ENCODE measurements at regions not wholly inside any gene's neighbourhood (a gene's known extent, or its start where the extent isn't known, plus 50 kb on each side); places are given as distances from the start of the nearest gene placed in this dataset.

DNA sequence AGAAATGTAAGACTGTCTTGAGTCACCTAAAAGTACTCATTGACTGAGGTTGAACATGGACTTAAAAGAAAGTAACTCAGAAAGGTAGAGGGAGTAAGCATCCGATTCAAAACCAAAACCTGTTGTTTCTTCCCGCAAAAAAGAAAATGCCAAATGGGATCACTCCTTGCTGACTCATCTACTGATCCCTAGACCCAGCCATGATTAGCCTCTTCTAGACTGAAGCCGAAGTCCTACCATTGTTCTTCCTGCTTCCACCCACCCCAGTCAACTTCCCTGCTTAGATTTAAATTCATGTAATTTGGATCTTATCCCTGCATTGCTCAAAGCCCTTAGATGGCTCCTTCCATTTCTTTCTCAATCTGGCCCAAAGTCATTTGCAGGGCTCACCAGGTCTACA lies 760.5 kb upstream of the SOX9 start:
- H3K27ac ChIP-seq (ENCODE audit: low read length), result no peak overlapping the region
- H3K9me3 ChIP-seq (ENCODE audit: low read length), result no peaks in the 10 kb centered on the region
- no peak overlapping the region for H2AFZ ChIP-seq (ENCODE audit: low read length)
- TF ChIP-seq, protein P1, sequence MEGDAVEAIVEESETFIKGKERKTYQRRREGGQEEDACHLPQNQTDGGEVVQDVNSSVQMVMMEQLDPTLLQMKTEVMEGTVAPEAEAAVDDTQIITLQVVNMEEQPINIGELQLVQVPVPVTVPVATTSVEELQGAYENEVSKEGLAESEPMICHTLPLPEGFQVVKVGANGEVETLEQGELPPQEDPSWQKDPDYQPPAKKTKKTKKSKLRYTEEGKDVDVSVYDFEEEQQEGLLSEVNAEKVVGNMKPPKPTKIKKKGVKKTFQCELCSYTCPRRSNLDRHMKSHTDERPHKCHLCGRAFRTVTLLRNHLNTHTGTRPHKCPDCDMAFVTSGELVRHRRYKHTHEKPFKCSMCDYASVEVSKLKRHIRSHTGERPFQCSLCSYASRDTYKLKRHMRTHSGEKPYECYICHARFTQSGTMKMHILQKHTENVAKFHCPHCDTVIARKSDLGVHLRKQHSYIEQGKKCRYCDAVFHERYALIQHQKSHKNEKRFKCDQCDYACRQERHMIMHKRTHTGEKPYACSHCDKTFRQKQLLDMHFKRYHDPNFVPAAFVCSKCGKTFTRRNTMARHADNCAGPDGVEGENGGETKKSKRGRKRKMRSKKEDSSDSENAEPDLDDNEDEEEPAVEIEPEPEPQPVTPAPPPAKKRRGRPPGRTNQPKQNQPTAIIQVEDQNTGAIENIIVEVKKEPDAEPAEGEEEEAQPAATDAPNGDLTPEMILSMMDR (conservative IDR thresholded peaks at IDR 0.05; ENCODE audit: low read depth, low read length), result no peak
- TF ChIP-seq EZH2 (IDR thresholded peaks at IDR 0.05; ENCODE audit: low read length, unreplicated experiment), result no peak
- TF ChIP-seq EZH2phosphoT487 (IDR thresholded peaks at IDR 0.05; ENCODE audit: borderline replicate concordance, low read length), result no peak
- no TSS peak for BruUV-seq (replicated peaks)
- POLR2A ChIA-PET (ENCODE audit: unreplicated experiment), result no interaction called here
- no peaks in the 10 kb centered on the region for H4K20me1 ChIP-seq (ENCODE audit: low read length)
- H3K9me2 ChIP-seq (replicated peaks; ENCODE audit: low read length), result no peaks in the 10 kb centered on the region
- CTCF ChIA-PET, result no interaction called here
- DNase-seq, result peak; percentile 12
- no peaks in the 10 kb centered on the region for H3K27me3 ChIP-seq (ENCODE audit: low read length)
- no peak overlapping the region for H3K4me3 ChIP-seq (ENCODE audit: low read length)
- H3K79me2 ChIP-seq (ENCODE audit: low read length), result no peaks in the 10 kb centered on the region
- H3K4me1 ChIP-seq (ENCODE audit: insufficient read depth, low read length), result no peaks in the 10 kb centered on the region
- no peaks in the 10 kb centered on the region for H3K36me3 ChIP-seq (ENCODE audit: low read depth, low read length)
- no peak for ATAC-seq
- intact Hi-C loops (cut with micrococcal nuclease), result no loop called here
- H3K4me2 ChIP-seq (ENCODE audit: low read length), result no peak overlapping the region
- no peak overlapping the region for H3K9ac ChIP-seq (ENCODE audit: low read length)
- H3F3A ChIP-seq (ENCODE audit: low read length, unreplicated experiment), result no peaks in the 10 kb centered on the region

DNA sequence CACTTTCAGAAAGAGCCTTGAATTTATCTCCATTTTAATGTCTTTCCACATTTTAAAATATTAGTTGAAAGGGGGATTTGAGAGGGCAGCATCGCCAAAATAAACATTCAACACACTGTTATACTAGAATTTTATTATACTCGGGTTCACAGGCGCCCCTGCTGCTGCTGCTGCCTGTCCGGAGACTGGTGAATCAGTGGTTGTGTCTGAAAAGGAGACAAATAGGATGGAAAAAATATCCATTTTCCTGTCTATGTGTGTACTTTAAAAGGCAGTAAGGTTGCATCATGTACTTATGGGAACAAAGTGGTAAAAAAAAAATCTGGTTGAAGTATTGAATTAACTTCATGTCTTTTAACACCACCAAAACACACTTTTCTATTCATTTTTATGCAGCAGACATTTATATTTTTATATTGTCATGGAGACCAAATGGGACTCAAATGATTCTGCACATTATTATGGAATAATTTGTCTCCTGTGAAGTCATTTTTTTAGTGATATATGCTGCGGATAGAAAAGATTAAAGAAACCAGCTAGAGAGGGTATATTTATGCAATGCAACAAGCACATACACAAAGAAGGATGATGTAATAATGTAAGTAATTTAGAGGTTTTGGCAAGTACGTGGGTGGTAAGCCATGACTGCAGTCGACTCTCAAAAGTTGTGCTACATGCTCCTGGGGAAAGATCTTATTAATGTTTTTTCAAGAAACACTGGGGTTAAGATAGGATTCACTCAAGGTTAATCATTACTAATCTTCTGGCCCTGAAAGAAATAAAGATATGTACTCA lies 759.0 kb upstream of the SOX9 start:
- Histone ChIP-seq H3K27ac (ENCODE audit: low read length) (no peak overlapping the region), H3K36me3 (ENCODE audit: low read depth, low read length) (no peaks in the 10 kb centered on the region), H3K9me3 (ENCODE audit: low read length) (no peaks in the 10 kb centered on the region), H3K27me3 (ENCODE audit: low read length) (no peaks in the 10 kb centered on the region), H3K4me2 (ENCODE audit: low read length) (no peak overlapping the region), H4K20me1 (ENCODE audit: low read length) (no peaks in the 10 kb centered on the region), H2AFZ (ENCODE audit: low read length) (no peak overlapping the region), H3K4me3 (ENCODE audit: low read length) (no peak overlapping the region), H3K9ac (ENCODE audit: low read length) (no peak overlapping the region), H3K4me1 (ENCODE audit: insufficient read depth, low read length) (no peaks in the 10 kb centered on the region), H3K9me2 (replicated peaks; ENCODE audit: low read length) (no peaks in the 10 kb centered on the region), H3F3A (ENCODE audit: low read length, unreplicated experiment) (no peaks in the 10 kb centered on the region), H3K79me2 (ENCODE audit: low read length) (no peaks in the 10 kb centered on the region)
- intact Hi-C loops (cut with micrococcal nuclease), result no loop called here
- DNase-seq (no peak), ATAC-seq (no peak)
- BruUV-seq (replicated peaks), result no TSS peak
- ChIA-PET CTCF (no interaction called here), POLR2A (ENCODE audit: unreplicated experiment) (no interaction called here)
- TF ChIP-seq EZH2phosphoT487 (IDR thresholded peaks at IDR 0.05; ENCODE audit: borderline replicate concordance, low read length) (no peak), EZH2 (IDR thresholded peaks at IDR 0.05; ENCODE audit: low read length, unreplicated experiment) (no peak)
- TF ChIP-seq, protein P1 (conservative IDR thresholded peaks at IDR 0.05; ENCODE audit: low read depth, low read length), result no peak

DNA sequence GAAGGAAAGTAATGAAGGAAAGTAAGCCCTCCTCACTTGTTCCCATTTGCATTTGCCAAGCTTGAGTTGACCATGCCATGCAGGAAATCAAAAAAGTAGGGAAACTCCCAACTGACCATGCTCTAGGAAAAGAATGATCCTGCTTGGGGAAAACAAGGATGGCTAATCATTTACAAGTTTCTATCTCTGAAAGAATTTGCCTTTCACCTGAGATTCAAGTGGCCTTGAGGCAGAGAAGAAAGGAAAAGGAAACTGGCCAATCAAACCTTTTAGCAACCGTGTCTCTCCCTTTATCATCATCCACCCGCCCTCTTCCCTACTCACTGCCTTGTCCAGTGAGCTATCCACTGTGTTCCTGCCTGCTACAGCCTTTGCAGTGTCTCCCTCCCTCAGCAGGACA lies 757.2 kb upstream of the SOX9 start:
- CTCF ChIA-PET, result no interaction called here
- Histone ChIP-seq H3K4me2 (ENCODE audit: low read length) (no peak overlapping the region), H4K20me1 (ENCODE audit: low read length) (no peaks in the 10 kb centered on the region), H3K36me3 (ENCODE audit: low read depth, low read length) (no peaks in the 10 kb centered on the region), H3K9ac (ENCODE audit: low read length) (no peak overlapping the region), H3K4me1 (ENCODE audit: insufficient read depth, low read length) (no peaks in the 10 kb centered on the region), H3K27ac (ENCODE audit: low read length) (no peak overlapping the region), H3F3A (ENCODE audit: low read length, unreplicated experiment) (no peaks in the 10 kb centered on the region), H2AFZ (ENCODE audit: low read length) (no peak overlapping the region), H3K9me2 (replicated peaks; ENCODE audit: low read length) (no peaks in the 10 kb centered on the region), H3K79me2 (ENCODE audit: low read length) (no peaks in the 10 kb centered on the region), H3K4me3 (ENCODE audit: low read length) (no peak overlapping the region), H3K27me3 (ENCODE audit: low read length) (no peaks in the 10 kb centered on the region), H3K9me3 (ENCODE audit: low read length) (no peaks in the 10 kb centered on the region)
- POLR2A ChIA-PET (ENCODE audit: unreplicated experiment), result no interaction called here
- intact Hi-C loops (cut with micrococcal nuclease), result no loop called here
- DNase-seq (no peak), ATAC-seq (no peak)
- no TSS peak for BruUV-seq (replicated peaks)
- TF ChIP-seq, protein P1 (conservative IDR thresholded peaks at IDR 0.05; ENCODE audit: low read depth, low read length), result no peak
- TF ChIP-seq EZH2 (IDR thresholded peaks at IDR 0.05; ENCODE audit: low read length, unreplicated experiment) (no peak), EZH2phosphoT487 (IDR thresholded peaks at IDR 0.05; ENCODE audit: borderline replicate concordance, low read length) (no peak)
